Ishikawa (cell line): ENCODE measurements at regions not wholly inside any gene's neighbourhood (a gene's known extent, or its start where the extent isn't known, plus 50 kb on each side); places are given as distances from the start of the nearest gene placed in this dataset.

Experiments used
- CEBPB ChIP-seq: IDR thresholded peaks from 2 replicates; pipeline ENCODE4 v1.6.1; 2012
- CREB1 ChIP-seq: IDR thresholded peaks from 2 replicates; pipeline ENCODE4 v1.6.1; 2012; ENCODE audit warnings: low read depth
- EGR1 ChIP-seq: IDR thresholded peaks from 2 replicates; pipeline ENCODE4 v1.6.1; 2012
- EP300 ChIP-seq: IDR thresholded peaks from 2 replicates; pipeline ENCODE4 v1.6.1; 2012; ENCODE audit warnings: borderline replicate concordance
- FOXM1 ChIP-seq: IDR thresholded peaks from 2 replicates; pipeline ENCODE4 v1.6.1; 2012; ENCODE audit warnings: low read depth, borderline replicate concordance
- MAX ChIP-seq: IDR thresholded peaks from 2 replicates; pipeline ENCODE4 v1.6.1; 2012
- NFIC ChIP-seq: IDR thresholded peaks from 2 replicates; pipeline ENCODE4 v1.6.1; 2012
- RAD21 ChIP-seq: IDR thresholded peaks from 2 replicates; pipeline ENCODE4 v1.6.1; 2012; ENCODE audit warnings: low read depth
- REST ChIP-seq: IDR thresholded peaks from 2 replicates; pipeline ENCODE4 v1.6.1; 2012; ENCODE audit warnings: low read depth, mild to moderate bottlenecking
- TAF1 ChIP-seq: IDR thresholded peaks from 2 replicates; pipeline ENCODE4 v1.6.1; 2012; ENCODE audit warnings: low read depth, mild to moderate bottlenecking
- TCF12 ChIP-seq: IDR thresholded peaks from 2 replicates; pipeline ENCODE4 v1.6.1; 2012; ENCODE audit warnings: low read depth
- TEAD4 ChIP-seq: IDR thresholded peaks from 2 replicates; pipeline ENCODE4 v1.6.1; 2012
- YY1 ChIP-seq: IDR thresholded peaks from 2 replicates; pipeline ENCODE4 v1.6.1; 2012; ENCODE audit warnings: low read depth
- ZBTB7A ChIP-seq: IDR thresholded peaks from 2 replicates; pipeline ENCODE4 v1.6.1; 2012; ENCODE audit warnings: low read depth

GRCh38 chr16:74141015-74141414, 155.6 kb upstream of the PSMD7 start:
- TF ChIP-seq NFIC (no peak), TAF1 (no peak), CREB1 (no peak), CEBPB (no peak), TEAD4 (no peak), MAX (no peak), YY1 (no peak), REST (no peak), EP300 (no peak), EGR1 (no peak), RAD21 (no peak), ZBTB7A (no peak), TCF12 (no peak), FOXM1 (no peak)
